Activated T-cell treated with anti-CD3 and anti-CD28 coated beads, Interleukin-2, amount 50 U/mL, for 24 hours (primary cell): ENCODE measurements at regions not wholly inside any gene's neighbourhood (a gene's known extent, or its start where the extent isn't known, plus 50 kb on each side); places are given as distances from the start of the nearest gene placed in this dataset.

Source experiments
- DNase-seq: peaks from one replicate; pipeline ENCODE4 v3.0.0-alpha.2; 2020
- H3K27ac Mint-ChIP-seq: 2 replicates; pipeline ENCODE4 v1.8.0; 2020; ENCODE audit warnings: mild to moderate bottlenecking, mixed read lengths
- H3K27me3 Mint-ChIP-seq: 2 replicates; pipeline ENCODE4 v1.8.0; 2020; ENCODE audit warnings: mixed read lengths
- H3K36me3 Mint-ChIP-seq: 2 replicates; pipeline ENCODE4 v1.8.0; 2020; ENCODE audit warnings: low read depth, mixed read lengths
- H3K4me1 Mint-ChIP-seq: 2 replicates; pipeline ENCODE4 v1.8.0; 2020; ENCODE audit warnings: low read depth, mixed read lengths
- H3K4me3 Mint-ChIP-seq: 2 replicates; pipeline ENCODE4 v1.8.0; 2020; ENCODE audit warnings: mild to moderate bottlenecking, moderate library complexity, mixed read lengths
- H3K9me3 Mint-ChIP-seq: 2 replicates; pipeline ENCODE4 v1.8.0; 2020; ENCODE audit warnings: mixed read lengths

- H3K36me3 Mint-ChIP-seq: no peaks in the 10 kb centered on the region
- no peaks in the 10 kb centered on the region for H3K4me1 Mint-ChIP-seq
- H3K27ac Mint-ChIP-seq: no peak overlapping the region
- no peaks in the 10 kb centered on the region for H3K27me3 Mint-ChIP-seq
- no peak for DNase-seq
- no peak overlapping the region for H3K4me3 Mint-ChIP-seq
- H3K9me3 Mint-ChIP-seq: peaks cover 10% of the 10 kb centered on the region
Measured at GRCh38 chr3:28738425-28738824, 389.8 kb upstream of the AZI2 start.

GRCh38 chr3:28739647-28740046 is 391.0 kb upstream of the AZI2 start:
- H3K27ac Mint-ChIP-seq: no peak overlapping the region
- H3K4me1 Mint-ChIP-seq: no peaks in the 10 kb centered on the region
- H3K36me3 Mint-ChIP-seq: no peaks in the 10 kb centered on the region
- H3K4me3 Mint-ChIP-seq: no peak overlapping the region
- no peak for DNase-seq
- H3K27me3 Mint-ChIP-seq: no peaks in the 10 kb centered on the region
- peaks cover 6% of the 10 kb centered on the region for H3K9me3 Mint-ChIP-seq

- no peaks in the 10 kb centered on the region for H3K4me1 Mint-ChIP-seq
- DNase-seq: no peak
- no peak overlapping the region for H3K27ac Mint-ChIP-seq
- H3K4me3 Mint-ChIP-seq: no peak overlapping the region
- no peaks in the 10 kb centered on the region for H3K36me3 Mint-ChIP-seq
- peaks cover 4% of the 10 kb centered on the region for H3K9me3 Mint-ChIP-seq
- H3K27me3 Mint-ChIP-seq: no peaks in the 10 kb centered on the region
Measured at GRCh38 chr3:28743271-28743670, 394.6 kb upstream of the AZI2 start.

- DNase-seq: no peak
- Mint-ChIP-seq H3K9me3 (peaks cover 7% of the 10 kb centered on the region), H3K27ac (no peak overlapping the region), H3K4me1 (no peaks in the 10 kb centered on the region), H3K27me3 (no peaks in the 10 kb centered on the region), H3K36me3 (no peaks in the 10 kb centered on the region), H3K4me3 (no peak overlapping the region)
Measured at GRCh38 chr3:28743831-28744230, 395.2 kb upstream of the AZI2 start.

GRCh38 chr3:28745436-28745835 is 396.8 kb upstream of the AZI2 start:
- Mint-ChIP-seq H3K4me3 (no peak overlapping the region), H3K27me3 (no peaks in the 10 kb centered on the region), H3K9me3 (peaks cover 19% of the 10 kb centered on the region), H3K36me3 (no peaks in the 10 kb centered on the region), H3K27ac (no peak overlapping the region), H3K4me1 (no peaks in the 10 kb centered on the region)
- no peak for DNase-seq

- no peak for DNase-seq
- Mint-ChIP-seq H3K4me3 (no peak overlapping the region), H3K27me3 (no peaks in the 10 kb centered on the region), H3K9me3 (peaks cover 25% of the 10 kb centered on the region), H3K27ac (no peak overlapping the region), H3K4me1 (no peaks in the 10 kb centered on the region), H3K36me3 (no peaks in the 10 kb centered on the region)
Measured at GRCh38 chr3:28745916-28746617, 397.4 kb upstream of the AZI2 start.

GRCh38 chr3:28746990-28747389 is 398.4 kb upstream of the AZI2 start:
- Mint-ChIP-seq H3K27ac (no peak overlapping the region), H3K4me1 (no peaks in the 10 kb centered on the region), H3K9me3 (peaks cover 26% of the 10 kb centered on the region), H3K4me3 (no peak overlapping the region), H3K27me3 (no peaks in the 10 kb centered on the region), H3K36me3 (no peaks in the 10 kb centered on the region)
- DNase-seq: no peak

GRCh38 chr3:28751864-28752263 is 403.2 kb upstream of the AZI2 start:
- Mint-ChIP-seq H3K4me1 (no peaks in the 10 kb centered on the region), H3K27ac (no peak overlapping the region), H3K4me3 (no peak overlapping the region), H3K27me3 (no peaks in the 10 kb centered on the region), H3K9me3 (peaks cover 32% of the 10 kb centered on the region), H3K36me3 (no peaks in the 10 kb centered on the region)
- no peak for DNase-seq

GRCh38 chr3:28752290-28752689 is 403.7 kb upstream of the AZI2 start:
- peaks cover 32% of the 10 kb centered on the region for H3K9me3 Mint-ChIP-seq
- H3K27me3 Mint-ChIP-seq: no peaks in the 10 kb centered on the region
- H3K36me3 Mint-ChIP-seq: no peaks in the 10 kb centered on the region
- H3K27ac Mint-ChIP-seq: no peak overlapping the region
- H3K4me1 Mint-ChIP-seq: no peaks in the 10 kb centered on the region
- DNase-seq: no peak
- H3K4me3 Mint-ChIP-seq: no peak overlapping the region

- Mint-ChIP-seq H3K27ac (no peak overlapping the region), H3K4me3 (no peak overlapping the region), H3K27me3 (no peaks in the 10 kb centered on the region), H3K4me1 (no peaks in the 10 kb centered on the region), H3K36me3 (no peaks in the 10 kb centered on the region), H3K9me3 (peaks cover 15% of the 10 kb centered on the region)
- DNase-seq: no peak
Measured at GRCh38 chr3:28756056-28756455, 407.4 kb upstream of the AZI2 start.

GRCh38 chr3:28758115-28758514 is 409.5 kb upstream of the AZI2 start:
- no peak for DNase-seq
- Mint-ChIP-seq H3K27me3 (no peaks in the 10 kb centered on the region), H3K4me1 (no peaks in the 10 kb centered on the region), H3K27ac (no peak overlapping the region), H3K36me3 (no peaks in the 10 kb centered on the region), H3K9me3 (peaks cover 14% of the 10 kb centered on the region), H3K4me3 (no peak overlapping the region)

GRCh38 chr3:28761375-28761774 is 412.8 kb upstream of the AZI2 start:
- H3K4me3 Mint-ChIP-seq: no peak overlapping the region
- H3K36me3 Mint-ChIP-seq: no peaks in the 10 kb centered on the region
- H3K9me3 Mint-ChIP-seq: peaks cover 4% of the 10 kb centered on the region
- H3K27me3 Mint-ChIP-seq: no peaks in the 10 kb centered on the region
- DNase-seq: no peak
- no peaks in the 10 kb centered on the region for H3K4me1 Mint-ChIP-seq
- H3K27ac Mint-ChIP-seq: no peak overlapping the region

- peaks cover 5% of the 10 kb centered on the region for H3K9me3 Mint-ChIP-seq
- no peaks in the 10 kb centered on the region for H3K36me3 Mint-ChIP-seq
- DNase-seq: no peak
- H3K4me1 Mint-ChIP-seq: no peaks in the 10 kb centered on the region
- no peak overlapping the region for H3K4me3 Mint-ChIP-seq
- no peaks in the 10 kb centered on the region for H3K27me3 Mint-ChIP-seq
- no peak overlapping the region for H3K27ac Mint-ChIP-seq
Measured at GRCh38 chr3:28765194-28765593, 416.6 kb upstream of the AZI2 start.

- no peak for DNase-seq
- Mint-ChIP-seq H3K4me1 (no peaks in the 10 kb centered on the region), H3K27me3 (no peaks in the 10 kb centered on the region), H3K36me3 (no peaks in the 10 kb centered on the region), H3K9me3 (peaks cover 29% of the 10 kb centered on the region), H3K4me3 (no peak overlapping the region), H3K27ac (no peak overlapping the region)
Measured at GRCh38 chr3:28768439-28768838, 419.8 kb upstream of the AZI2 start.

GRCh38 chr3:28777806-28778475 is 429.3 kb upstream of the AZI2 start:
- H3K27me3 Mint-ChIP-seq: no peaks in the 10 kb centered on the region
- no peak overlapping the region for H3K27ac Mint-ChIP-seq
- no peak overlapping the region for H3K4me3 Mint-ChIP-seq
- DNase-seq: no peak
- H3K9me3 Mint-ChIP-seq: peaks cover 5% of the 10 kb centered on the region
- no peaks in the 10 kb centered on the region for H3K4me1 Mint-ChIP-seq
- no peaks in the 10 kb centered on the region for H3K36me3 Mint-ChIP-seq
